Kidney (tissue), 13 donors: ENCODE measurements at regions not wholly inside any gene's neighbourhood (a gene's known extent, or its start where the extent isn't known, plus 50 kb on each side); places are given as distances from the start of the nearest gene placed in this dataset.

ENCODE experiments used
- DNase-seq, 5 donors: peaks; one replicate each; pipeline ENCODE4 v3.0.0-alpha.2; 2013 to 2020
- FAIRE-seq: peaks from 2 replicates; lab custom pipeline; 2012; peaks lifted over from hg19 to GRCh38; lab: Jason Lieb, UNC
- H3K27ac ChIP-seq, 2 donors: one replicate each; pipeline ENCODE4 v1.7.0; 2013; ENCODE audit warnings: low read depth in 2 of 2, low read length in 2 of 2, inconsistent platforms in 1 of 2
- H3K27me3 ChIP-seq: one replicate; pipeline ENCODE4 v1.7.1; 2013; ENCODE audit warnings: low read length, inconsistent platforms; ENCODE audit not compliant: control insufficient read depth, insufficient read depth
- H3K36me3 ChIP-seq, 3 donors: one replicate each; pipeline versions ENCODE4 v1.7.0 to v1.7.1; 2013; ENCODE audit warnings: low read length in 3 of 3, control low read depth in 1 of 3, inconsistent platforms in 1 of 3; ENCODE audit not compliant: insufficient read depth in 3 of 3, control insufficient read depth in 2 of 3
- H3K4me1 ChIP-seq, 3 donors: one replicate each; pipeline versions ENCODE4 v1.7.0 to v1.7.1; 2013; ENCODE audit warnings: low read length in 3 of 3, inconsistent platforms in 1 of 3, low read depth in 1 of 3; ENCODE audit not compliant: control insufficient read depth in 2 of 3, insufficient read depth in 2 of 3
- H3K4me3 ChIP-seq, 3 donors: one replicate each; pipeline versions ENCODE4 v1.7.0 to v1.8.1; 2013; ENCODE audit warnings: low read length in 3 of 3, control low read depth in 1 of 3, inconsistent platforms in 1 of 3
- H3K9ac ChIP-seq, 3 donors: one replicate each; pipeline versions ENCODE4 v1.7.0 to v1.7.1; 2013; ENCODE audit warnings: low read length in 3 of 3, control low read depth in 1 of 3, inconsistent platforms in 1 of 3
- H3K9me3 ChIP-seq, 3 donors: one replicate each; pipeline versions ENCODE4 v1.7.0 to v1.7.1; 2013; ENCODE audit warnings: low read length in 3 of 3, control low read depth in 1 of 3, inconsistent platforms in 1 of 3; ENCODE audit not compliant: control insufficient read depth in 2 of 3, insufficient read depth in 1 of 3
- CTCF ChIP-seq: IDR thresholded peaks from 3 replicates; pipeline ENCODE4 v1.5.1; 2012; ENCODE audit warnings: mild to moderate bottlenecking, moderate library complexity, borderline replicate concordance; ENCODE audit not compliant: insufficient read depth; ENCODE audit errors: extremely low read depth
- intact Hi-C: fragments of 100-400 bp; cut with DNase I; formaldehyde crosslinking; loops from one replicate; pipeline ENCODE4 v1.11.1; 2022
- donor health status: control.
- donor health status: control.
- donor health status: control.
- donor health status: control.
- donor health status: control.
- donor health status: DM: yes; HTN: yes; CAD: no.
- donor health status: Normal renal cell carcinoma (clear cell type).

DNA sequence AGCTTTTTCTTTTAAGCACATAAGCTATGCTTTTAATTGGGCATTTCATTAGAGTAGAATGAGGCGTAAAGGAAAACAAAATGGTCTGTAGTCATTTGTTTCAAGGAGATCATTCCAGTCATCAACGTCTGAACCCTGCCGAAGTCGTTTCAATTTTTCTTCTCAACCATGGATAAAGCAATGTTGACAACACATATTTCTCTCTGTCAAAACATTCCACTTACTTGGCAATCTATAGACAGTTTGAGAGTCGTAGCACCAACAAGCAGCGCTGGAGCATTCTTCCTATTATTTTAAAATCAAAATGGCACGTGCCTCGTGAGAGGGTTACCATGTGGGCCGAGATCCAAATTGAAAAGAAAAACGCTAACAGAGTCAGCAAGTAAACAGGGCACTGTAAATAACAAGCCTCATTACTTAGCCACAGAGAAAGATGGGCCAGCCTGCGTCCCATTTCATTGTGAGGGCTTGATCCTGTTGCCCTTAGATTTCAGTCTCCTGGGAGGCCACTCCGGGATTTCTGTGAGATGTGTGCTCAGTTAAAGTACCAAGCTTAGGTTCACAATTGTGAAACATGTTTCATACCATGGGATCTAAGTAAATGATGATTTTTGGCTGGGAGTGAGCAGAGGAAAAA is 422.9 kb downstream of the DTWD2 start:
- Histone ChIP-seq H3K4me1 (no peaks in the 10 kb centered on the region), H3K36me3 (no peaks in the 10 kb centered on the region), H3K9me3 (no peaks in the 10 kb centered on the region), H3K27me3 (no peaks in the 10 kb centered on the region), H3K4me3 (no peak overlapping the region), H3K9ac (no peak overlapping the region), H3K27ac (no peak overlapping the region)
- no peak for TF ChIP-seq CTCF
- DNase-seq (no peak), FAIRE-seq (no peak)
- intact Hi-C loops: no loop called here

DNA sequence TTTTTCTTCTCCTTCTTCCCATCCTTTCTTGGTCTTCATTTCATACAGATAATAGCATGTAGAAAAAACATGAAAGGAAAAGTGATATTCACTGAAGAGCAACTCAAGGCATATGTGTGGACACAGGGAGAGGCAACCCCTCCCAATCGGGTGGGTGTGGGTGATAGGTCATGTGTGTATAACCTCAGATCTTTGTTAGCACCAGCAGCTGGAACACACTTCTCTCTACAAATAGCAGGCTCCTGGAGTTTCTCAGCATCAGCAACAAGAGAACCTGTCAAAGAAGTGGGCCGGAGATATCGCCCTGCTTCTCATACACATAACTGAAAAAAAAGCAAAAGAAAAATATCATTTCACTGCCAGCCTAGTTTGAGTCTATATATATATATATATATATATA is 426.4 kb downstream of the DTWD2 start:
- DNase-seq (no peak), FAIRE-seq (no peak)
- Histone ChIP-seq H3K9me3 (no peaks in the 10 kb centered on the region), H3K9ac (no peak overlapping the region), H3K4me3 (no peak overlapping the region), H3K4me1 (no peaks in the 10 kb centered on the region), H3K36me3 (no peaks in the 10 kb centered on the region), H3K27ac (no peak overlapping the region), H3K27me3 (no peaks in the 10 kb centered on the region)
- intact Hi-C loops: no loop called here
- TF ChIP-seq CTCF: no peak

- no peak for DNase-seq
- Histone ChIP-seq H3K27ac (no peak overlapping the region), H3K27me3 (no peaks in the 10 kb centered on the region), H3K9ac (no peak overlapping the region), H3K36me3 (no peaks in the 10 kb centered on the region), H3K4me1 (no peaks in the 10 kb centered on the region), H3K4me3 (no peak overlapping the region), H3K9me3 (no peaks in the 10 kb centered on the region)
- no peak for TF ChIP-seq CTCF
- intact Hi-C loops: no loop called here
- no peak for FAIRE-seq
These were observed 427.1 kb downstream of the DTWD2 start for GRCh38 chr5:118561235-118561634.

DNA sequence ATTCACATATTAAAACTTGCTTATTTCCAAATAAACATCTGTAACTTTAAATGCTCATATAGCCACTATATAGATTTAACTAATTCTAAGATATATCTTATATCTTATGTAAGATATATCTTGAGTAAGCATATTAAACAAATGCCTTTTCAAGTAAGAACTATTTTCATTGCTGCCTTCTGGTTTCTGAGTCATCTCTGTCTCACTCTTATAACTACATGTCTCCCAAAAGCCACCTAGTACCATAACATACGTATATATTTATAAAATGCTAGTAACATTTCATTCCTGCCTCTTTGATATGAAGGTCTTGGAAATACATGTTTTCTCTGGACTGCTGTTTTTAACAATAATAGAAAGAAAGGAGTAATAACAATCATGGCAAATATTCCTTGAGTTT is 429.5 kb downstream of the DTWD2 start:
- TF ChIP-seq CTCF: no peak
- Histone ChIP-seq H3K27ac (no peak overlapping the region), H3K36me3 (no peaks in the 10 kb centered on the region), H3K4me1 (no peaks in the 10 kb centered on the region), H3K27me3 (no peaks in the 10 kb centered on the region), H3K4me3 (no peak overlapping the region), H3K9ac (no peak overlapping the region), H3K9me3 (no peaks in the 10 kb centered on the region)
- DNase-seq (no peak), FAIRE-seq (no peak)
- intact Hi-C loops: no loop called here
